HEK293T (cell line): ENCODE measurements at regions not wholly inside any gene's neighbourhood (a gene's known extent, or its start where the extent isn't known, plus 50 kb on each side); places are given as distances from the start of the nearest gene placed in this dataset.

ENCODE experiments used
- CTCF ChIA-PET: fragments of 350-600 bp; formaldehyde crosslinking; extraction: SDS; loops from one replicate; lab custom pipeline; 2021; ENCODE audit warnings: antibody characterized with exemption, inconsistent platforms; lab: Yijun Ruan, JAX
- POLR2A ChIA-PET: fragments of 350-600 bp; formaldehyde crosslinking; extraction: SDS; loops from one replicate; lab custom pipeline; 2020; ENCODE audit warnings: antibody characterized with exemption, inconsistent platforms; lab: Yijun Ruan, JAX
- DNase-seq: peaks from one replicate; pipeline ENCODE4 v3.0.0; 2012; ENCODE audit warnings: mixed read lengths; ENCODE audit errors: extremely low spot score
- ARNT ChIP-seq: fragments of 450-650 bp; IDR thresholded peaks from 2 replicates; pipeline ENCODE4 v1.6.1; 2017; ENCODE audit warnings: mild to moderate bottlenecking
- BHLHE40 ChIP-seq: fragments of 450-650 bp; IDR thresholded peaks from 2 replicates; pipeline ENCODE4 v1.6.1; 2016; ENCODE audit warnings: mild to moderate bottlenecking, moderate library complexity, borderline replicate concordance
- CTBP1 ChIP-seq: fragments of 450-650 bp; IDR thresholded peaks from 2 replicates; pipeline ENCODE4 v1.6.1; 2016; ENCODE audit warnings: borderline replicate concordance
- ELF4 ChIP-seq: fragments of 450-650 bp; IDR thresholded peaks from 2 replicates; pipeline ENCODE4 v1.6.1; 2017; ENCODE audit warnings: antibody characterized with exemption
- FOXA1 ChIP-seq: fragments of 450-650 bp; IDR thresholded peaks from 2 replicates; pipeline ENCODE4 v1.6.1; 2016; ENCODE audit warnings: mild to moderate bottlenecking
- FOXK2 ChIP-seq: fragments of 450-650 bp; IDR thresholded peaks from 2 replicates; pipeline ENCODE4 v1.6.1; 2016; ENCODE audit warnings: mild to moderate bottlenecking
- FOXM1 ChIP-seq: fragments of 450-650 bp; IDR thresholded peaks from 2 replicates; pipeline ENCODE4 v1.6.1; 2017; ENCODE audit warnings: mild to moderate bottlenecking, borderline replicate concordance
- HDGF ChIP-seq: fragments of 450-650 bp; IDR thresholded peaks from 2 replicates; pipeline ENCODE4 v1.6.1; 2017; ENCODE audit warnings: antibody characterized with exemption, borderline replicate concordance
- L3MBTL2 ChIP-seq: fragments of 450-650 bp; conservative IDR thresholded peaks from 2 replicates; pipeline ENCODE4 v1.6.1; 2016; ENCODE audit warnings: mild to moderate bottlenecking
- LEF1 ChIP-seq: fragments of 450-650 bp; IDR thresholded peaks from 2 replicates; pipeline ENCODE4 v1.6.1; 2017; ENCODE audit warnings: mild to moderate bottlenecking, borderline replicate concordance
- NFRKB ChIP-seq: fragments of 450-650 bp; IDR thresholded peaks from 2 replicates; pipeline ENCODE4 v1.6.1; 2016; ENCODE audit warnings: mild to moderate bottlenecking, moderate library complexity
- PKNOX1 ChIP-seq: fragments of 450-650 bp; IDR thresholded peaks from 2 replicates; pipeline ENCODE4 v1.6.1; 2016
- SP1 ChIP-seq: fragments of 450-650 bp; IDR thresholded peaks from 2 replicates; pipeline ENCODE4 v1.6.1; 2017
- SUZ12 ChIP-seq: fragments of 450-650 bp; IDR thresholded peaks from 2 replicates; pipeline ENCODE4 v1.6.1; 2016; ENCODE audit warnings: mild to moderate bottlenecking
- TARDBP ChIP-seq: fragments of 450-650 bp; IDR thresholded peaks from 2 replicates; pipeline ENCODE4 v1.6.1; 2016
- ZNF384 ChIP-seq: fragments of 450-650 bp; IDR thresholded peaks from 2 replicates; pipeline ENCODE4 v1.6.1; 2016

- no peak for TF ChIP-seq SP1
- TF ChIP-seq HDGF, result no peak
- TF ChIP-seq TARDBP, result no peak
- no peak for TF ChIP-seq PKNOX1
- POLR2A ChIA-PET, result no interaction called here
- no peak for DNase-seq
- CTCF ChIA-PET, result no interaction called here
These were observed 195.0 kb upstream of the CYRIA start for GRCh38 chr2:16860627-16861026.

- ChIA-PET CTCF (no interaction called here), POLR2A (no interaction called here)
- DNase-seq, result no peak
- TF ChIP-seq HDGF, result no peak
- TF ChIP-seq SP1, result no peak
- no peak for TF ChIP-seq ARNT
- TF ChIP-seq ZNF384, result no peak
- TF ChIP-seq L3MBTL2, result no peak
- TF ChIP-seq ELF4, result no peak
- no peak for TF ChIP-seq LEF1
- TF ChIP-seq BHLHE40, result no peak
- no peak for TF ChIP-seq PKNOX1
These were observed 189.5 kb upstream of the CYRIA start for GRCh38 chr2:16855183-16855582.

GRCh38 chr2:16853088-16853487 lies 187.5 kb upstream of the CYRIA start:
- DNase-seq, result no peak
- TF ChIP-seq FOXA1, result no peak
- TF ChIP-seq SUZ12, result no peak
- no peak for TF ChIP-seq FOXM1
- TF ChIP-seq NFRKB, result no peak
- no peak for TF ChIP-seq FOXK2
- TF ChIP-seq TARDBP, result no peak
- no peak for TF ChIP-seq ARNT
- no peak for TF ChIP-seq L3MBTL2
- no peak for TF ChIP-seq LEF1
- TF ChIP-seq SP1, result no peak
- no peak for TF ChIP-seq PKNOX1
- TF ChIP-seq HDGF, result no peak
- TF ChIP-seq ZNF384, result no peak
- TF ChIP-seq BHLHE40, result no peak
- no peak for TF ChIP-seq CTBP1
- no peak for TF ChIP-seq ELF4
- POLR2A ChIA-PET, result no interaction called here
- CTCF ChIA-PET, result no interaction called here

GRCh38 chr2:16852651-16853050 lies 187.0 kb upstream of the CYRIA start:
- TF ChIP-seq FOXM1 (no peak), L3MBTL2 (no peak), SP1 (no peak), NFRKB (no peak), FOXA1 (no peak), CTBP1 (no peak), HDGF (no peak), ZNF384 (no peak), ARNT (no peak), TARDBP (no peak), PKNOX1 (no peak), ELF4 (no peak), LEF1 (no peak), SUZ12 (no peak), FOXK2 (no peak)
- DNase-seq, result no peak
- CTCF ChIA-PET, result no interaction called here
- POLR2A ChIA-PET, result no interaction called here

GRCh38 chr2:16851126-16851525 lies 185.5 kb upstream of the CYRIA start:
- ChIA-PET POLR2A (no interaction called here), CTCF (no interaction called here)
- no peak for DNase-seq
- no peak for TF ChIP-seq NFRKB
- TF ChIP-seq HDGF, result no peak
- no peak for TF ChIP-seq FOXM1
- TF ChIP-seq TARDBP, result no peak
- no peak for TF ChIP-seq ZNF384
- TF ChIP-seq FOXA1, result no peak

- POLR2A ChIA-PET, result no interaction called here
- TF ChIP-seq PKNOX1 (no peak), L3MBTL2 (no peak), LEF1 (no peak), FOXM1 (no peak), FOXK2 (no peak), CTBP1 (no peak), ARNT (no peak), SUZ12 (no peak), HDGF (no peak), ELF4 (no peak), FOXA1 (no peak)
- DNase-seq, result no peak
- CTCF ChIA-PET, result no interaction called here
These were observed 175.0 kb upstream of the CYRIA start for GRCh38 chr2:16840496-16841172.
